Activated CD4-positive, alpha-beta T cell treated with anti-CD3 and anti-CD28 coated beads, Interleukin-2, amount 10 ng/mL, durations not matched to agents 24 days and 14 days (primary cell): ENCODE measurements at regions not wholly inside any gene's neighbourhood (a gene's known extent, or its start where the extent isn't known, plus 50 kb on each side); places are given as distances from the start of the nearest gene placed in this dataset.

Experiments used
- DNase-seq: peaks from one replicate; pipeline ENCODE4 v3.0.0; 2022
- H3K27ac Mint-ChIP-seq: one replicate; pipeline ENCODE4 v1.8.0; 2022; ENCODE audit warnings: mild to moderate bottlenecking, mixed read lengths
- H3K27me3 Mint-ChIP-seq: one replicate; pipeline ENCODE4 v1.8.0; 2022; ENCODE audit warnings: mixed read lengths
- H3K36me3 Mint-ChIP-seq: one replicate; pipeline ENCODE4 v1.8.0; 2022; ENCODE audit warnings: low read depth, mild to moderate bottlenecking, mixed read lengths
- H3K4me1 Mint-ChIP-seq: one replicate; pipeline ENCODE4 v1.8.0; 2021; ENCODE audit warnings: mixed read lengths
- H3K4me3 Mint-ChIP-seq: one replicate; pipeline ENCODE4 v1.8.0; 2022; ENCODE audit warnings: mild to moderate bottlenecking, moderate library complexity, mixed read lengths
- H3K9me3 Mint-ChIP-seq: one replicate; pipeline ENCODE4 v1.8.0; 2021; ENCODE audit warnings: mixed read lengths
- intact Hi-C: fragments of 100-400 bp; cut with micrococcal nuclease; formaldehyde crosslinking; loops from one replicate; pipeline ENCODE4 v1.15.1; 2023

- Mint-ChIP-seq H3K4me1 (peaks cover 18% of the 10 kb centered on the region), H3K36me3 (peaks cover 1% of the 10 kb centered on the region), H3K27me3 (peaks cover 20% of the 10 kb centered on the region), H3K9me3 (peaks cover 18% of the 10 kb centered on the region), H3K4me3 (no peak overlapping the region), H3K27ac (no peak overlapping the region)
- intact Hi-C loops = no loop called here
- DNase-seq = no peak
Measured at GRCh38 chr5:56651893-56652292, 163.5 kb upstream of the MAP3K1 start.

GRCh38 chr5:56650386-56650785 lies 165.0 kb upstream of the MAP3K1 start:
- DNase-seq = no peak
- peaks cover 16% of the 10 kb centered on the region for H3K4me1 Mint-ChIP-seq
- intact Hi-C loops = no loop called here

GRCh38 chr5:56649569-56649968 lies 165.8 kb upstream of the MAP3K1 start:
- H3K4me1 Mint-ChIP-seq = peaks cover 16% of the 10 kb centered on the region
- peaks cover 1% of the 10 kb centered on the region for H3K36me3 Mint-ChIP-seq
- H3K9me3 Mint-ChIP-seq = peaks cover 8% of the 10 kb centered on the region
- intact Hi-C loops = no loop called here
- peaks cover 16% of the 10 kb centered on the region for H3K27me3 Mint-ChIP-seq
- DNase-seq = no peak
- H3K27ac Mint-ChIP-seq = no peak overlapping the region
- no peak overlapping the region for H3K4me3 Mint-ChIP-seq

More at GRCh38 chr5:56650386-56650785, 165.0 kb upstream of the MAP3K1 start:
- Mint-ChIP-seq H3K9me3 (peaks cover 16% of the 10 kb centered on the region), H3K27me3 (peaks cover 20% of the 10 kb centered on the region), H3K4me3 (no peak overlapping the region), H3K36me3 (peaks cover 1% of the 10 kb centered on the region), H3K27ac (no peak overlapping the region)

GRCh38 chr5:56648460-56649034 lies 166.8 kb upstream of the MAP3K1 start:
- Mint-ChIP-seq H3K36me3 (peaks cover 1% of the 10 kb centered on the region), H3K4me3 (no peak overlapping the region), H3K4me1 (peaks cover 16% of the 10 kb centered on the region), H3K9me3 (peaks cover 5% of the 10 kb centered on the region), H3K27me3 (peaks cover 12% of the 10 kb centered on the region), H3K27ac (no peak overlapping the region)
- DNase-seq = no peak
- intact Hi-C loops = no loop called here

- H3K27ac Mint-ChIP-seq = no peak overlapping the region
- H3K9me3 Mint-ChIP-seq = peaks cover 4% of the 10 kb centered on the region
- H3K4me3 Mint-ChIP-seq = no peak overlapping the region
- no peak for DNase-seq
- H3K27me3 Mint-ChIP-seq = peaks cover 10% of the 10 kb centered on the region
- intact Hi-C loops = no loop called here
- peaks cover 1% of the 10 kb centered on the region for H3K36me3 Mint-ChIP-seq
- H3K4me1 Mint-ChIP-seq = peaks cover 16% of the 10 kb centered on the region
Measured at GRCh38 chr5:56647099-56647850, 168.1 kb upstream of the MAP3K1 start.

- Mint-ChIP-seq H3K4me3 (no peak overlapping the region), H3K27ac (no peak overlapping the region), H3K9me3 (no peaks in the 10 kb centered on the region), H3K36me3 (no peaks in the 10 kb centered on the region), H3K4me1 (peaks cover 3% of the 10 kb centered on the region), H3K27me3 (peaks cover 9% of the 10 kb centered on the region)
- no peak for DNase-seq
- intact Hi-C loops = no loop called here
Measured at GRCh38 chr5:56641635-56642260, 173.6 kb upstream of the MAP3K1 start.

GRCh38 chr5:56640763-56641406 lies 174.5 kb upstream of the MAP3K1 start:
- Mint-ChIP-seq H3K4me3 (no peak overlapping the region), H3K27me3 (peaks cover 9% of the 10 kb centered on the region), H3K36me3 (no peaks in the 10 kb centered on the region), H3K27ac (no peak overlapping the region), H3K4me1 (peaks cover 3% of the 10 kb centered on the region), H3K9me3 (no peaks in the 10 kb centered on the region)
- intact Hi-C loops = no loop called here
- no peak for DNase-seq

- no peak overlapping the region for H3K4me3 Mint-ChIP-seq
- peaks cover 9% of the 10 kb centered on the region for H3K27me3 Mint-ChIP-seq
- intact Hi-C loops = no loop called here
- no peak for DNase-seq
- no peak overlapping the region for H3K27ac Mint-ChIP-seq
- no peaks in the 10 kb centered on the region for H3K9me3 Mint-ChIP-seq
- peaks cover 3% of the 10 kb centered on the region for H3K4me1 Mint-ChIP-seq
- H3K36me3 Mint-ChIP-seq = no peaks in the 10 kb centered on the region
Measured at GRCh38 chr5:56639476-56639875, 175.9 kb upstream of the MAP3K1 start.

- Mint-ChIP-seq H3K4me1 (peaks cover 3% of the 10 kb centered on the region), H3K9me3 (no peaks in the 10 kb centered on the region), H3K4me3 (no peak overlapping the region), H3K27ac (no peak overlapping the region), H3K27me3 (peaks cover 9% of the 10 kb centered on the region), H3K36me3 (no peaks in the 10 kb centered on the region)
- no peak for DNase-seq
- intact Hi-C loops = no loop called here
Measured at GRCh38 chr5:56638768-56639238, 176.5 kb upstream of the MAP3K1 start.

- no peak overlapping the region for H3K27ac Mint-ChIP-seq
Measured at GRCh38 chr5:56638061-56638621, 177.2 kb upstream of the MAP3K1 start.

GRCh38 chr5:56637321-56637920 lies 177.9 kb upstream of the MAP3K1 start:
- H3K36me3 Mint-ChIP-seq = no peaks in the 10 kb centered on the region
- intact Hi-C loops = no loop called here
- H3K4me3 Mint-ChIP-seq = no peak overlapping the region
- H3K4me1 Mint-ChIP-seq = peaks cover 3% of the 10 kb centered on the region
- H3K27me3 Mint-ChIP-seq = peaks cover 12% of the 10 kb centered on the region
- no peaks in the 10 kb centered on the region for H3K9me3 Mint-ChIP-seq
- H3K27ac Mint-ChIP-seq = no peak overlapping the region
- DNase-seq = no peak

More at GRCh38 chr5:56638061-56638621, 177.2 kb upstream of the MAP3K1 start:
- H3K27me3 Mint-ChIP-seq = peaks cover 12% of the 10 kb centered on the region
- H3K4me3 Mint-ChIP-seq = no peak overlapping the region
- DNase-seq = no peak
- intact Hi-C loops = no loop called here
- no peaks in the 10 kb centered on the region for H3K9me3 Mint-ChIP-seq
- peaks cover 3% of the 10 kb centered on the region for H3K4me1 Mint-ChIP-seq
- H3K36me3 Mint-ChIP-seq = no peaks in the 10 kb centered on the region

- no peak for DNase-seq
- Mint-ChIP-seq H3K27ac (no peak overlapping the region), H3K4me1 (no peaks in the 10 kb centered on the region), H3K9me3 (peaks cover 17% of the 10 kb centered on the region), H3K27me3 (peaks cover 15% of the 10 kb centered on the region), H3K36me3 (peaks cover 3% of the 10 kb centered on the region), H3K4me3 (no peak overlapping the region)
- intact Hi-C loops = no loop called here
Measured at GRCh38 chr5:56633950-56634349, 181.4 kb upstream of the MAP3K1 start.

- no peak overlapping the region for H3K27ac Mint-ChIP-seq
- peaks cover 4% of the 10 kb centered on the region for H3K36me3 Mint-ChIP-seq
- H3K27me3 Mint-ChIP-seq = peaks cover 15% of the 10 kb centered on the region
- no peak for DNase-seq
- intact Hi-C loops = no loop called here
- H3K4me3 Mint-ChIP-seq = no peak overlapping the region
- H3K9me3 Mint-ChIP-seq = peaks cover 17% of the 10 kb centered on the region
- H3K4me1 Mint-ChIP-seq = no peaks in the 10 kb centered on the region
Measured at GRCh38 chr5:56632939-56633338, 182.4 kb upstream of the MAP3K1 start.
